AG04449 (cell line): ENCODE measurements at regions not wholly inside any gene's neighbourhood (a gene's known extent, or its start where the extent isn't known, plus 50 kb on each side); places are given as distances from the start of the nearest gene placed in this dataset.

Source experiments
- CTCF ChIA-PET: fragments of 350-600 bp; formaldehyde crosslinking; extraction: SDS; loops from one replicate; lab custom pipeline; 2021; ENCODE audit warnings: antibody characterized with exemption; lab: Yijun Ruan, JAX
- POLR2A ChIA-PET: fragments of 400-600, 350-600 bp; formaldehyde crosslinking; extraction: SDS; loops from one replicate; lab custom pipeline; 2020; ENCODE audit warnings: antibody characterized with exemption, inconsistent platforms; lab: Yijun Ruan, JAX
- DNase-seq: peaks from one replicate; pipeline ENCODE4 v3.0.0-alpha.2; 2010; ENCODE audit warnings: low read depth, low spot score
- H3K4me3 ChIP-seq: 2 replicates; pipeline ENCODE4 v1.5.1; 2011; ENCODE audit warnings: low read depth, mild to moderate bottlenecking, control low read depth, low read length
- CTCF ChIP-seq: IDR thresholded peaks from one replicate; pipeline ENCODE4 v1.5.1; 2011; ENCODE audit warnings: mild to moderate bottlenecking, moderate library complexity, low read length, control low read depth, inconsistent platforms; ENCODE audit not compliant: insufficient read depth; ENCODE audit errors: missing control alignments

DNA sequence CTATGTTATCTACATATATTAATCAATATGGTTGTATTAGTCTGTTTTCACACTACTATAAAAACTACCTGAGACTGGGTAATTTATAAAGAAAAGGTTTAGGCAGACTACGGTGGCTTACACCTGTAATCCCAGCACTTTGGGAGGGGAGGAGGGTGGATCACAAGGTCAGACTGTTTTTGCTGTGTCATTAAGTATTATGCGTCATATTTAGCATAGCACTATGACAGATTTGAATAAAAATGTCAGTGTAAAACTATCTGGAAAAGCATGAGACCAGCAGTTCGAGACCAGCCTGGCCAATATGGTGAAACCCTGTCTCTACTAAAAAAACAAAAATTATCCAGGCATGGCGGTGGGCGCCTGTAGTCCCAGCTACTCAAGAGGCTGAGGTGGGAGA lies 209.7 kb upstream of the ARHGAP24 start:
- POLR2A ChIA-PET: no interaction called here
- no peak for TF ChIP-seq CTCF

GRCh38 chr4:85268188-85268587 lies 206.8 kb upstream of the ARHGAP24 start:
- DNase-seq: no peak
- ChIA-PET CTCF (no interaction called here), POLR2A (no interaction called here)
- no peak for TF ChIP-seq CTCF
- H3K4me3 ChIP-seq: no peak overlapping the region

More for the DNA sequence above, 209.7 kb upstream of the ARHGAP24 start:
- no peak overlapping the region for H3K4me3 ChIP-seq
- CTCF ChIA-PET: no interaction called here
- DNase-seq: no peak

DNA sequence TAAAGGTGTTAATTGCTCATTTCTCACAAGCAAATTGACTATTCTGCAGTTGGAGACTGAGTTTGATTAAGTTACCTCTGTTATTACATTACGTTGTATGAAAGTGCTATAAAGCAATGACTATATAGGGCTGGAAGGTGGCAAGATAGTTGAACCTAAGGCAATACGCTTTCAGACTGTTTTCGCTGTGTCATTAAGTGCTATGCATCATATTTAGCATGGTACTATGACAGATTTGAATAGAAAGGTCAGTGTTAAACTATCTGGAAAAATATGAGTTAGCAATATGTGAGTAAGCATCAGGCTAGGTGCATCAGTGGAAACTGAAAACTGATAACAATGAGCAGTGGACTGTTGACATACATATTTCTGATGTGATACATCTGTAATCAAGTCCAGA lies 206.0 kb upstream of the ARHGAP24 start:
- CTCF ChIA-PET: no interaction called here
- no peak overlapping the region for H3K4me3 ChIP-seq
- no peak for TF ChIP-seq CTCF
- POLR2A ChIA-PET: no interaction called here
- no peak for DNase-seq

GRCh38 chr4:85274955-85275354 lies 200.0 kb upstream of the ARHGAP24 start:
- ChIA-PET POLR2A (no interaction called here), CTCF (no interaction called here)

GRCh38 chr4:85280963-85281362 lies 194.0 kb upstream of the ARHGAP24 start:
- CTCF ChIA-PET: no interaction called here
- POLR2A ChIA-PET: no interaction called here
- no peak for TF ChIP-seq CTCF
- no peak for DNase-seq
- no peak overlapping the region for H3K4me3 ChIP-seq

More at GRCh38 chr4:85274955-85275354, 200.0 kb upstream of the ARHGAP24 start:
- no peak overlapping the region for H3K4me3 ChIP-seq
- no peak for TF ChIP-seq CTCF
- DNase-seq: no peak

GRCh38 chr4:85291226-85291625 lies 183.7 kb upstream of the ARHGAP24 start:
- CTCF ChIA-PET: no interaction called here

More at GRCh38 chr4:85291226-85291625, 183.7 kb upstream of the ARHGAP24 start:
- DNase-seq: no peak
- no peak overlapping the region for H3K4me3 ChIP-seq
- POLR2A ChIA-PET: no interaction called here
- TF ChIP-seq CTCF: no peak
